ENCODE measurements at regions not wholly inside any gene's neighbourhood (a gene's known extent, or its start where the extent isn't known, plus 50 kb on each side); places are given as distances from the start of the nearest gene placed in this dataset.

- H3K4me3 Mint-ChIP-seq, result no peak overlapping the region
- H3K27me3 Mint-ChIP-seq (ENCODE audit: insufficient read depth), result peaks cover 89% of the 10 kb centered on the region
- H3K36me3 Mint-ChIP-seq (ENCODE audit: low read depth), result no peaks in the 10 kb centered on the region
- H3K9ac ChIP-seq (ENCODE audit: extremely low read depth, low read length, poor library complexity, severe bottlenecking), result no peak overlapping the region
- no peak overlapping the region for H3K27ac Mint-ChIP-seq
- 95 to 97% methylated on average over 11 to 18 of the region's 18 CpGs for WGBS, 2 experiments (ENCODE audit: insufficient coverage in 1 of 2, insufficient read length in 1 of 2)
- H3K27ac ChIP-seq (ENCODE audit: low read depth, low read length), result no peak overlapping the region
- H3K9me3 Mint-ChIP-seq, result no peaks in the 10 kb centered on the region
- no peak for TF ChIP-seq CTCF (conservative IDR thresholded peaks at IDR 0.05)
- H3K36me3 ChIP-seq (ENCODE audit: control insufficient read depth, insufficient read depth, low read length), result no peaks in the 10 kb centered on the region
- no peaks in the 10 kb centered on the region for H3K4me1 ChIP-seq (ENCODE audit: control insufficient read depth, insufficient read depth, low read length)
- DNase-seq, result no peak
- peaks cover under 1% of the 10 kb centered on the region for H3K4me1 Mint-ChIP-seq
- no peak overlapping the region for H3K4me3 ChIP-seq (ENCODE audit: low read length)
- no peaks in the 10 kb centered on the region for H3K27me3 ChIP-seq (ENCODE audit: control insufficient read depth, insufficient read depth, low read length, poor library complexity, severe bottlenecking)
- H3K9me3 ChIP-seq (ENCODE audit: control insufficient read depth, low read length), result no peaks in the 10 kb centered on the region
Observed at GRCh38 chr20:61114493-61115175, 137.4 kb upstream of the CDH4 start.

GRCh38 chr20:61115364-61116065 lies 136.5 kb upstream of the CDH4 start:
- Mint-ChIP-seq H3K27me3 (ENCODE audit: insufficient read depth) (peaks cover 84% of the 10 kb centered on the region), H3K9me3 (no peaks in the 10 kb centered on the region), H3K4me3 (no peak overlapping the region), H3K4me1 (peaks cover 7% of the 10 kb centered on the region), H3K27ac (no peak overlapping the region), H3K36me3 (ENCODE audit: low read depth) (no peaks in the 10 kb centered on the region)
- Histone ChIP-seq H3K9me3 (ENCODE audit: control insufficient read depth, low read length) (no peaks in the 10 kb centered on the region), H3K27ac (ENCODE audit: low read depth, low read length) (no peak overlapping the region), H3K4me1 (ENCODE audit: control insufficient read depth, insufficient read depth, low read length) (no peaks in the 10 kb centered on the region), H3K36me3 (ENCODE audit: control insufficient read depth, insufficient read depth, low read length) (no peaks in the 10 kb centered on the region), H3K27me3 (ENCODE audit: control insufficient read depth, insufficient read depth, low read length, poor library complexity, severe bottlenecking) (no peaks in the 10 kb centered on the region), H3K4me3 (ENCODE audit: low read length) (no peak overlapping the region), H3K9ac (ENCODE audit: extremely low read depth, low read length, poor library complexity, severe bottlenecking) (no peak overlapping the region)
- no peak for DNase-seq
- 50 to 70% methylated on average over 6 to 8 of the region's 8 CpGs for WGBS, 2 experiments (ENCODE audit: insufficient coverage in 1 of 2, insufficient read length in 1 of 2)
- no peak for TF ChIP-seq CTCF (conservative IDR thresholded peaks at IDR 0.05)

- Histone ChIP-seq H3K27me3 (ENCODE audit: control insufficient read depth, insufficient read depth, low read length, poor library complexity, severe bottlenecking) (no peaks in the 10 kb centered on the region), H3K9ac (ENCODE audit: extremely low read depth, low read length, poor library complexity, severe bottlenecking) (no peak overlapping the region), H3K27ac (ENCODE audit: low read depth, low read length) (no peak overlapping the region), H3K4me1 (ENCODE audit: control insufficient read depth, insufficient read depth, low read length) (no peaks in the 10 kb centered on the region), H3K9me3 (ENCODE audit: control insufficient read depth, low read length) (no peaks in the 10 kb centered on the region), H3K4me3 (ENCODE audit: low read length) (no peak overlapping the region), H3K36me3 (ENCODE audit: control insufficient read depth, insufficient read depth, low read length) (no peaks in the 10 kb centered on the region)
- 87 to 95% methylated on average over 2 to 5 of the region's 5 CpGs for WGBS, 2 experiments (ENCODE audit: insufficient coverage in 1 of 2, insufficient read length in 1 of 2)
- H3K9me3 Mint-ChIP-seq, result no peaks in the 10 kb centered on the region
- H3K36me3 Mint-ChIP-seq (ENCODE audit: low read depth), result no peaks in the 10 kb centered on the region
- H3K27ac Mint-ChIP-seq, result no peak overlapping the region
- peaks cover 7% of the 10 kb centered on the region for H3K4me1 Mint-ChIP-seq
- no peak for TF ChIP-seq CTCF (conservative IDR thresholded peaks at IDR 0.05)
- H3K27me3 Mint-ChIP-seq (ENCODE audit: insufficient read depth), result peaks cover 82% of the 10 kb centered on the region
- no peak overlapping the region for H3K4me3 Mint-ChIP-seq
- DNase-seq, result no peak
Observed at GRCh38 chr20:61117725-61118124, 134.3 kb upstream of the CDH4 start.

Data from endodermal cell (in vitro differentiated cells).